Stimulated activated CD4-positive, alpha-beta T cell treated with anti-CD3 and anti-CD28 coated beads, Interleukin-4, amount 100 ng/mL, for 4 hours (primary cell): ENCODE measurements at regions not wholly inside any gene's neighbourhood (a gene's known extent, or its start where the extent isn't known, plus 50 kb on each side); places are given as distances from the start of the nearest gene placed in this dataset.
"Not testable (repeated sequence)": the region's sequence is repeated elsewhere in the genome, so short reads cannot be mapped to it uniquely, and the experiment has no call there.

Experiments used
- DNase-seq, 2 experiments: peaks; one replicate each; pipeline ENCODE4 v3.0.0-alpha.2; 2020

- no peak for DNase-seq
These were observed 182.2 kb downstream of the NRP2 start for GRCh38 chr2:205864491-205864890.

- not testable (repeated sequence) for DNase-seq
These were observed 180.5 kb downstream of the NRP2 start for GRCh38 chr2:205862761-205863160.

DNA sequence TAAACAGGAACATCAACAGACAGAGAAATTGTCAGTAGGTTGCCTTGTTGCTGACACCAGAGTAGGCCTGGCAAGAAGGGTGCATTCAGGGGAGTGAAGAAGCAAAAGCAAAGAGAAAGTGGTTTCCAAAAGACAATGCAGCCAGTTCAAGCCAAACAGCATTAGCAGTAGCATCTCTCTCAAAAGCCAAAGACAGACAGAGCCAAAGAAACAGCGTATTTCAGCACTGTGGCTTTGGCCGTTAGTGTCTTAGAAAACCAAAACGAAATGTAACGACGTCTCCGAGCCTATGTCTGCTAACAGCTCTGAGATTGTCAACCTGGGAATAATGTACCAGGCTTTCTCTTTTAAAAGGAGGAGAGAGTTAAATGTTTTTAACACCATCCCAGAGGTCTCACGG, 178.6 kb downstream of the NRP2 start:
- DNase-seq: no peak

GRCh38 chr2:205860181-205860580, 177.9 kb downstream of the NRP2 start:
- no peak for DNase-seq

GRCh38 chr2:205858881-205859441, 176.7 kb downstream of the NRP2 start:
- DNase-seq: no peak

- DNase-seq: no peak
These were observed 176.0 kb downstream of the NRP2 start for GRCh38 chr2:205858275-205858674.

DNA sequence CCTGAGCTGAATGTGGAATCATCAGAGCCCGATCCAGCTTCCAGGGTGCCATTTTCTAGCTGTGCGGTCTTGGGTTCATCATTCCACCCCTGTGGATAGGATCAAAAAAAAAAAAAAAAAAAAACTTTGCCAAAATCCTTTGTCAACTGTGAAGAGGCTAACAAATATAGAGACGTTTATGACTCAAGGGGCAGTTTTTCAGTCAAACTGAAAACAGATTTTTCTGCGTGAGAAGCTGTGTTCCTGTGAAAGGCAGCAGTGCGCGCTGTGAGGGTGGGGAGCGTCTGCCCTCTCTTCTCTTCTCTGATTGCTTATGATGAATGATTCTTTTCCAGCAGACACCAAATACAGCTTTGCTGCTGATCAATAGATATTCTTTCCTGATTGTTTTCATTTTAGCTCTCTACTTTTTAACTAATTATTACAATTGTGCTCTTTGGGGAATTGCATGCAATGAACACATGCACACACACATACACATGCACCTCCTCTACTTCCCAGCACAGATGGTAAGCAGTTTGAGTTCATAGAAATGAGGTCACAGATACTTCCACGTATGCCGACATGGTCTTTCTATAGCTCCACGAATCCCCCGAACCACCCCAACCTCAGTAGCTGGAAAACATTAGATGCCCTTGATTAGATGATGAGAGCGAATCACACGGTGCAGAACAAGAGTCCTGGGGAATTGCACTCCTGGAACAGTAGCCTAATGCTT, 175.4 kb downstream of the NRP2 start:
- no peak for DNase-seq

- no peak for DNase-seq
These were observed 170.2 kb downstream of the NRP2 start for GRCh38 chr2:205852457-205852856.

GRCh38 chr2:205850611-205851010, 168.3 kb downstream of the NRP2 start:
- DNase-seq: no peak

- no peak for DNase-seq
These were observed 167.8 kb downstream of the NRP2 start for GRCh38 chr2:205850132-205850531.

DNA sequence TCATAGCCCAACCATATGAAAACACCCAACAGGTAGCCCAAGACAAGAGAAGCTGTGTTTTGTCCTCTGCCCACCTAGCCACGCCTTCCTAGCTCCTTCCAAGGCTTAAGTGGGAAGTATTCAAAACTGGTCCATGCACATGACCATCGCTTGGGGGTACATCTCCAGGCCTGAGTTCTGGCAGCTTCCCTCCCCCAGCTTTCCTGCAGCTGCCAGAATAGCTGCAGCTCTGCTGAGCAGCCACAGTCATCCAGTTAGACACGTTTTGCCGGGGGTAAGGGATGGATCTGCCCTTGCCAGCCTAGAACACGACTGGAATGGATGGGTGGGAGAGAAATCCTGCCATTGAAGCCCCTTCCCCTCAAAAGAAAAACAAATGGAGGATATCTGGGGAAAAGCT, 166.8 kb downstream of the NRP2 start:
- no peak for DNase-seq

DNA sequence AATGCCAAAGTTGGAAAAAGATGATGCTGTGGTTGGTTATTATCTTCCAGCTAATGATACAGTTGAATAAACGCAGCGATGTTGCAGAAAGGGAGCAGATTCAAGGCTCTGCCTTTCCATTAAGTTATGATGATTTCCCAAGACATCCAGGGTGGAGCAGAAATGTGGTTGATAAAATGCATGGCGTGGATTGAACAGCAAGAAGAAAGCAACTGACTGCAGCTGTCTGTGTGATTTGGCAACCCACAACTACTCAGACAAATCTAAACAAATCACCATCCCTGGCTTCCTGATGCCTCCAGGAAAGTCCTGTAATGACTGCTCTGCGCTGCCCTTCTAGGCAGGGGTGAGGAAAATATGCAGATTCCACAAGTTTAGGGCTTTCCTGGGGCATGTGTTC, 166.3 kb downstream of the NRP2 start:
- DNase-seq: no peak
